Panc1 (cell line): ENCODE measurements at regions not wholly inside any gene's neighbourhood (a gene's known extent, or its start where the extent isn't known, plus 50 kb on each side); places are given as distances from the start of the nearest gene placed in this dataset.

Experiments used
- ATAC-seq: fragments of 200-7000 bp; cut with Tn5 transposase; 2 replicates; pipeline ENCODE4 v1.9.1; 2020; ENCODE audit warnings: mild to moderate bottlenecking, moderate library complexity
- BruUV-seq: library from RNA; stranded (reverse); fragments of 400-500 nt; replicated peaks from 2 replicates; lab custom pipeline; 2021; lab: Mats Ljungman, UMichigan
- CTCF ChIA-PET: fragments of 300-600 bp; sonication (Branson Sonifier 250); formaldehyde crosslinking; loops from one replicate; lab custom pipeline; 2022; ENCODE audit warnings: antibody characterized with exemption; lab: Charles Lee
- POLR2A ChIA-PET: fragments of 300-600 bp; sonication (Branson Sonifier 250); formaldehyde crosslinking; loops from one replicate; lab custom pipeline; 2022; ENCODE audit warnings: antibody characterized with exemption; lab: Charles Lee
- DNase-seq: peaks from one replicate; pipeline ENCODE4 v3.0.0-alpha.2; 2010; ENCODE audit warnings: low read depth, low spot score
- H3K27ac ChIP-seq: 2 replicates; pipeline ENCODE4 v1.5.1; 2011; ENCODE audit warnings: mild to moderate bottlenecking, low read length, inconsistent platforms
- H3K27me3 ChIP-seq: fragments of 200-500 bp; sonication (Bioruptor generic); 2 replicates; pipeline ENCODE4 v1.6.0; 2014; ENCODE audit warnings: low read length, inconsistent platforms; ENCODE audit not compliant: control insufficient read depth, insufficient read depth
- H3K36me3 ChIP-seq: fragments of 200-500 bp; sonication (Bioruptor generic); 2 replicates; pipeline ENCODE4 v1.5.1; 2014; ENCODE audit warnings: inconsistent platforms, mild to moderate bottlenecking, low read length, moderate library complexity; ENCODE audit not compliant: control insufficient read depth, insufficient read depth
- H3K4me1 ChIP-seq: 2 replicates; pipeline ENCODE4 v1.5.1; 2011; ENCODE audit warnings: inconsistent platforms, mild to moderate bottlenecking, low read length, moderate library complexity; ENCODE audit not compliant: control insufficient read depth, insufficient read depth
- H3K4me3 ChIP-seq, 2 experiments: 2 replicates each; pipeline ENCODE4 v1.5.1; 2011 to 2012; ENCODE audit warnings: low read depth in 2 of 2, low read length in 2 of 2, mild to moderate bottlenecking in 2 of 2, inconsistent platforms in 1 of 2, moderate library complexity in 1 of 2
- H3K9me3 ChIP-seq: fragments of 200-500 bp; sonication (Bioruptor generic); 2 replicates; pipeline ENCODE4 v1.5.1; 2014; ENCODE audit warnings: low read depth, mild to moderate bottlenecking, inconsistent platforms, low read length, moderate library complexity; ENCODE audit not compliant: control insufficient read depth, insufficient read depth
- CTCF ChIP-seq: fragments of 450-650 bp; IDR thresholded peaks from 2 replicates; pipeline ENCODE4 v1.5.1; 2017; ENCODE audit warnings: mild to moderate bottlenecking
- POLR2AphosphoS5 ChIP-seq: IDR thresholded peaks from 2 replicates; pipeline ENCODE4 v1.6.1; 2012; ENCODE audit warnings: mild to moderate bottlenecking, low read depth, low read length, moderate library complexity
- SIN3A ChIP-seq: IDR thresholded peaks from 2 replicates; pipeline ENCODE4 v1.6.1; 2012; ENCODE audit warnings: low read depth, mild to moderate bottlenecking, low read length, moderate library complexity, borderline replicate concordance; ENCODE audit not compliant: insufficient read depth
- TCF7L2 ChIP-seq: IDR thresholded peaks from 2 replicates; pipeline ENCODE4 v1.6.1; 2011; ENCODE audit warnings: mild to moderate bottlenecking, low read depth, low read length, inconsistent platforms
- in situ Hi-C: cut with HindIII; loops from 2 replicates; pipeline ENCODE4 v1.10.0; 2016; ENCODE audit warnings: low sequenced_read_pairs, low pct_unique_long_range_greater_than_20kb
- intact Hi-C: fragments of 100-400 bp; cut with micrococcal nuclease; formaldehyde crosslinking; loops from one replicate; pipeline ENCODE4 v1.10.0; 2022; ENCODE audit not compliant: unreplicated experiment
- TF ChIP-seq, protein P1 (sequence below), 2 experiments: IDR thresholded peaks; 2 replicates each; pipeline ENCODE4 v1.6.1; 2011 to 2012; ENCODE audit warnings: low read depth in 2 of 2, control low read depth in 1 of 2, low read length in 1 of 2, mild to moderate bottlenecking in 1 of 2, moderate library complexity in 1 of 2; ENCODE audit not compliant: insufficient read depth in 1 of 2

DNA sequence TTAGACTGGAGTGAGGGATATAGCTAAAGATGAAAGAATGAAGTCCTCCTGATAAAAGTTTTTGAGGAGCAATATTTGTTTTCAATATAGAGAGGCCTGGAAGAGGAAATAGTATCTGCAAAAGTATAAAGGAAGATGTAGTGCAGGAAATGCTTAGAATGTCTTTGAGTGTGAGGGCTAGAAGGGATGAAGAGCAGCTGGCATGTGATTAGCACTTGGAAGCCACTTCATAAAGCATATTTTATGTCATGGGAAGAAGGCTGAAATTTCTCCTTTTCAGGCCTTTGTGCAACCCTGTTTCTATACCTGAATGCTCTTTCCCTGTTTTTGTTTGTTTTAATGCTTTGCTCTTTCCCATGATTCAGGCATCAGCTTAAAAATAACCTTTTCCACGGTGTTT, 323.3 kb upstream of the DEPDC1 start:
- TF ChIP-seq CTCF (no peak), TCF7L2 (no peak), POLR2AphosphoS5 (no peak), SIN3A (no peak)
- TF ChIP-seq, protein P1, sequence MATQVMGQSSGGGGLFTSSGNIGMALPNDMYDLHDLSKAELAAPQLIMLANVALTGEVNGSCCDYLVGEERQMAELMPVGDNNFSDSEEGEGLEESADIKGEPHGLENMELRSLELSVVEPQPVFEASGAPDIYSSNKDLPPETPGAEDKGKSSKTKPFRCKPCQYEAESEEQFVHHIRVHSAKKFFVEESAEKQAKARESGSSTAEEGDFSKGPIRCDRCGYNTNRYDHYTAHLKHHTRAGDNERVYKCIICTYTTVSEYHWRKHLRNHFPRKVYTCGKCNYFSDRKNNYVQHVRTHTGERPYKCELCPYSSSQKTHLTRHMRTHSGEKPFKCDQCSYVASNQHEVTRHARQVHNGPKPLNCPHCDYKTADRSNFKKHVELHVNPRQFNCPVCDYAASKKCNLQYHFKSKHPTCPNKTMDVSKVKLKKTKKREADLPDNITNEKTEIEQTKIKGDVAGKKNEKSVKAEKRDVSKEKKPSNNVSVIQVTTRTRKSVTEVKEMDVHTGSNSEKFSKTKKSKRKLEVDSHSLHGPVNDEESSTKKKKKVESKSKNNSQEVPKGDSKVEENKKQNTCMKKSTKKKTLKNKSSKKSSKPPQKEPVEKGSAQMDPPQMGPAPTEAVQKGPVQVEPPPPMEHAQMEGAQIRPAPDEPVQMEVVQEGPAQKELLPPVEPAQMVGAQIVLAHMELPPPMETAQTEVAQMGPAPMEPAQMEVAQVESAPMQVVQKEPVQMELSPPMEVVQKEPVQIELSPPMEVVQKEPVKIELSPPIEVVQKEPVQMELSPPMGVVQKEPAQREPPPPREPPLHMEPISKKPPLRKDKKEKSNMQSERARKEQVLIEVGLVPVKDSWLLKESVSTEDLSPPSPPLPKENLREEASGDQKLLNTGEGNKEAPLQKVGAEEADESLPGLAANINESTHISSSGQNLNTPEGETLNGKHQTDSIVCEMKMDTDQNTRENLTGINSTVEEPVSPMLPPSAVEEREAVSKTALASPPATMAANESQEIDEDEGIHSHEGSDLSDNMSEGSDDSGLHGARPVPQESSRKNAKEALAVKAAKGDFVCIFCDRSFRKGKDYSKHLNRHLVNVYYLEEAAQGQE (IDR thresholded peaks at IDR 0.05; ENCODE audit: insufficient read depth in 1 of 2, low read depth in 2 of 2, low read length in 1 of 2): no peak
- no TSS peak for BruUV-seq
- intact Hi-C loops: no loop called here
- ChIA-PET CTCF (no interaction called here), POLR2A (no interaction called here)
- ATAC-seq (no peak), DNase-seq (no peak)
- Histone ChIP-seq H3K27me3 (no peaks in the 10 kb centered on the region), H3K36me3 (no peaks in the 10 kb centered on the region), H3K4me1 (no peaks in the 10 kb centered on the region), H3K9me3 (no peaks in the 10 kb centered on the region), H3K4me3 (no peak overlapping the region), H3K27ac (no peak overlapping the region)
- in situ Hi-C loops: no loop called here

- DNase-seq (no peak), ATAC-seq (no peak)
- no peak overlapping the region for H3K4me3 ChIP-seq
- BruUV-seq: no TSS peak
- intact Hi-C loops (no loop called here), in situ Hi-C loops (no loop called here)
- no peak for TF ChIP-seq POLR2AphosphoS5
- TF ChIP-seq TCF7L2: no peak
- TF ChIP-seq SIN3A: no peak
- TF ChIP-seq, protein P1 (IDR thresholded peaks at IDR 0.05; ENCODE audit: insufficient read depth in 1 of 2, low read depth in 2 of 2, low read length in 1 of 2): no peak
- TF ChIP-seq CTCF: no peak
- CTCF ChIA-PET: no interaction called here
- POLR2A ChIA-PET: no interaction called here
- no peaks in the 10 kb centered on the region for H3K36me3 ChIP-seq
- no peaks in the 10 kb centered on the region for H3K4me1 ChIP-seq
- H3K27me3 ChIP-seq: no peaks in the 10 kb centered on the region
- 0 out of 2 replicates have a peak, but pooled peaks cover 12% of the 10 kb centered on the region for H3K9me3 ChIP-seq
- no peak overlapping the region for H3K27ac ChIP-seq
Observed at GRCh38 chr1:68826836-68827235, 330.0 kb upstream of the DEPDC1 start.
